Upper lobe of left lung (tissue), 6 donors: ENCODE measurements at regions not wholly inside any gene's neighbourhood (a gene's known extent, or its start where the extent isn't known, plus 50 kb on each side); places are given as distances from the start of the nearest gene placed in this dataset.

Experiments
- ATAC-seq, 2 donors: fragments of 200-7000 bp; cut with Tn5 transposase; one replicate each; pipeline ENCODE4 v1.9.1; 2022; ENCODE audit warnings: mild to moderate bottlenecking in 2 of 2, moderate library complexity in 2 of 2; ENCODE audit not compliant: low FRiP score in 2 of 2
- DNase-seq, 2 donors: peaks; one replicate each; pipeline ENCODE4 v3.0.0-alpha.2; 2019 to 2020
- H3K27ac ChIP-seq, 4 donors: fragments of 200-600 bp; sonication (generic); one replicate each; pipeline ENCODE4 v1.5.1; 2016 to 2019
- H3K27me3 ChIP-seq, 4 donors: fragments of 200-600 bp; sonication (generic); one replicate each; pipeline ENCODE4 v1.5.1; 2017 to 2019
- H3K36me3 ChIP-seq, 4 donors: fragments of 200-600 bp; sonication (generic); one replicate each; pipeline ENCODE4 v1.5.1; 2016 to 2019
- H3K4me1 ChIP-seq, 4 donors: fragments of 200-600 bp; sonication (generic); one replicate each; pipeline ENCODE4 v1.5.1; 2018 to 2019
- H3K4me3 ChIP-seq, 4 donors: fragments of 200-600 bp; sonication (generic); one replicate each; pipeline ENCODE4 v1.5.1; 2017 to 2019; ENCODE audit warnings: mild to moderate bottlenecking in 2 of 4, moderate library complexity in 1 of 4
- H3K9me3 ChIP-seq, 4 donors: fragments of 200-600 bp; sonication (generic); one replicate each; pipeline ENCODE4 v1.5.1; 2018 to 2019
- EP300 ChIP-seq, 4 donors: sonication (generic); formaldehyde crosslinking; IDR thresholded peaks; one replicate each; pipeline ENCODE4 v1.5.1; 2017; ENCODE audit warnings: antibody characterized with exemption in 4 of 4, control low read depth in 2 of 4
- POLR2A ChIP-seq, 4 donors: fragments of 450-650 bp; IDR thresholded peaks; one replicate each; pipeline ENCODE4 v1.5.1; 2016 to 2017; ENCODE audit warnings: antibody characterized with exemption in 4 of 4, mild to moderate bottlenecking in 2 of 4
- POLR2AphosphoS5 ChIP-seq, 2 donors: sonication (generic); formaldehyde crosslinking; IDR thresholded peaks; one replicate each; pipeline ENCODE4 v1.5.1; 2017; ENCODE audit warnings: antibody characterized with exemption in 2 of 2
- WGBS, 2 donors: methylation state at CpG; one replicate each; pipeline ENCODE4 v1.1.5; 2017 to 2018; 5-methylcytosine and 5-hydroxymethylcytosine counted together
- TF ChIP-seq, protein P1 (sequence below), 6 experiments: fragments of 450-650 bp in 4 of 6; fragments of 200-600 bp in 2 of 6; sonication (generic) in 2 of 6; IDR thresholded peaks; one replicate each; pipeline ENCODE4 v1.5.1; 2016 to 2019; ENCODE audit warnings: antibody characterized with exemption in 6 of 6
- donor health status: DM: no; HTN: no; CAD: no; lungs with moderate emphysema.
- donor health status: DM: no; HTN: yes; CAD: no; lungs with severe emphysema.

DNA sequence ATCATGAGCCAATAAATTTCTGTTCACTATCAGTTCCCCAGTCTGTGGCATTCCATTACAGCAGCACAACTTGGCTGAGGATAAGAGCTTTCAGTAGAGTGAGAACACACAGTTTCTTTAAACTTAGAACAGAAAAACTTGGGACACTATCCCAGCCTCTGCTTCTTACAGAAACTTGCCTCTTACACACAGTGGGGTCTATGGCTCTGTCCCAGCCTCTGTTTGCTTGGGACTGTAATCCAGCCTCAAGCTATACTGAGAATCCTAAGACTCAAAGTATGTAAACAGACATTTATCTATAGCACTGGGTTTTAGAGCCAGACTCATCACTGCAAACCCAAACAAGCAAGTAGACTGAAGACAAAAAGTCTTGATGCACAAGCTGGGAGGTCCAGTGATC is 355.8 kb upstream of the VSTM2A start:
- Histone ChIP-seq H3K27me3 (no peaks in the 10 kb centered on the region), H3K4me1 (no peaks in the 10 kb centered on the region), H3K27ac (no peak overlapping the region), H3K36me3 (no peaks in the 10 kb centered on the region), H3K4me3 (no peak overlapping the region), H3K9me3 (no peaks in the 10 kb centered on the region)
- DNase-seq (no peak), ATAC-seq (no peak)
- TF ChIP-seq, protein P1, sequence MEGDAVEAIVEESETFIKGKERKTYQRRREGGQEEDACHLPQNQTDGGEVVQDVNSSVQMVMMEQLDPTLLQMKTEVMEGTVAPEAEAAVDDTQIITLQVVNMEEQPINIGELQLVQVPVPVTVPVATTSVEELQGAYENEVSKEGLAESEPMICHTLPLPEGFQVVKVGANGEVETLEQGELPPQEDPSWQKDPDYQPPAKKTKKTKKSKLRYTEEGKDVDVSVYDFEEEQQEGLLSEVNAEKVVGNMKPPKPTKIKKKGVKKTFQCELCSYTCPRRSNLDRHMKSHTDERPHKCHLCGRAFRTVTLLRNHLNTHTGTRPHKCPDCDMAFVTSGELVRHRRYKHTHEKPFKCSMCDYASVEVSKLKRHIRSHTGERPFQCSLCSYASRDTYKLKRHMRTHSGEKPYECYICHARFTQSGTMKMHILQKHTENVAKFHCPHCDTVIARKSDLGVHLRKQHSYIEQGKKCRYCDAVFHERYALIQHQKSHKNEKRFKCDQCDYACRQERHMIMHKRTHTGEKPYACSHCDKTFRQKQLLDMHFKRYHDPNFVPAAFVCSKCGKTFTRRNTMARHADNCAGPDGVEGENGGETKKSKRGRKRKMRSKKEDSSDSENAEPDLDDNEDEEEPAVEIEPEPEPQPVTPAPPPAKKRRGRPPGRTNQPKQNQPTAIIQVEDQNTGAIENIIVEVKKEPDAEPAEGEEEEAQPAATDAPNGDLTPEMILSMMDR (IDR thresholded peaks at IDR 0.05), result no peak
- TF ChIP-seq EP300 (IDR thresholded peaks at IDR 0.05) (no peak), POLR2A (IDR thresholded peaks at IDR 0.05) (no peak), POLR2AphosphoS5 (IDR thresholded peaks at IDR 0.05) (no peak)

DNA sequence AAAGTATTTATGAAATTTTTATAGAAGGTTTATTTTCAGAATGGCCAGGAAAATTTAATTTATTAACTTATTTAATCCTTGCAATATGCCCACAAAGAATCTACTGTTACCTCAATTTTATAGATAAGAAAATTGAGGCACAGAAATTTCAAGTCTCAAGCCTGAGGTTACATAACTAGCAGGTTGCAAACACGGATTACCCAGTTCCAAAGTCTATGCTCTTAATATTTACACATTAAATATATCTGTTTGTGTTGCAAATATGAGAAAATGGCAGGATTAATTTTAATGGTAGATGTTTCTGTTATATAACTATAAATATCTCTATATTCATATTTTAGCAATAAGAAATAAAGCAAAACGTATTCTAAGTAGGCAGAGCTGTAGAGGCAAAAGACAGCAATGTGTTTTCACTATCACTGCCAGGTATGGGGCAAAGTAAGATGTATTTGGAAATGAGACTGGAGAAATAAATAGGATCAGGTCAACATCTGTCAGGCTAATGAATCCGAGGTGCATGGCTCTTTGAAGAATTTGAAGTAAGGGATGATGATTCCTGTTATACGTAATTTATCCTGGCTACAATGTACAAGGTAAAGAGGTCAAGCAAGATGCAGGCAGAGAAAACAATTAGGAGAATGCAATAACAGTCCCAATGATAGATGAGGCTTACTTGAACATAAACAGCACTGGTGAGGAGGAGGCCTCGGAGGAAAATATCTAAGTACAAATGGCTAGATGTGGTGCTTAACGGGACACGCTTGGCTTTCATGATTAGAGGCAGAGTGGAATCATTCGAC is 354.1 kb upstream of the VSTM2A start:
- 62 to 67% methylated on average over 8 of the region's 8 CpGs for WGBS, 2 donors
- H3K27ac ChIP-seq, result no peak overlapping the region
- no peaks in the 10 kb centered on the region for H3K9me3 ChIP-seq
- DNase-seq, result no peak
- H3K4me1 ChIP-seq, result no peaks in the 10 kb centered on the region
- no peak overlapping the region for H3K4me3 ChIP-seq
- H3K27me3 ChIP-seq, result no peaks in the 10 kb centered on the region
- no peak for TF ChIP-seq POLR2A (IDR thresholded peaks at IDR 0.05)
- TF ChIP-seq, protein P1 (IDR thresholded peaks at IDR 0.05), result no peak
- H3K36me3 ChIP-seq, result no peaks in the 10 kb centered on the region
- no peak for ATAC-seq

DNA sequence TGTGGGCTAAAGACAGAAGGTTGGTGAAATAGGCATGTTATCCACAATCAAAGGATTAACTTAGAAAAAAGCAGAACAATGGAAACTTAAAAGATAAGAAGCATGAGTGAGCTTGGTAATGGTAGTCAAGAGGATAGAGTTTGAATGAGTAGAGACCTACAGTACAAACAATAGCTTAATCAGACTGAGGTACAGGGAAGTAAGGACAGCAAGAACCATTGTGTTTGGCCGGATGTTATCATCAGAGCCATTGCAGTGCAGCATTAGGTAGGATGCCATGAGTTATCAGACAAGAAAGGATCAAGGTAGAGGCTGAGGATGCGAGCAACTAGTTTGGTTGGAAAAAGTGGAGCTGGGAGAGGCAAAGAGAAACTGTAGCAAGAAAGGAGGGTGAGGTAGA is 353.3 kb upstream of the VSTM2A start:
- no peak for TF ChIP-seq POLR2A (IDR thresholded peaks at IDR 0.05)
- no peak for TF ChIP-seq EP300 (IDR thresholded peaks at IDR 0.05)
- TF ChIP-seq POLR2AphosphoS5 (IDR thresholded peaks at IDR 0.05), result no peak
- TF ChIP-seq, protein P1 (IDR thresholded peaks at IDR 0.05), result no peak
- Histone ChIP-seq H3K9me3 (no peaks in the 10 kb centered on the region), H3K27me3 (no peaks in the 10 kb centered on the region), H3K36me3 (no peaks in the 10 kb centered on the region), H3K4me1 (no peaks in the 10 kb centered on the region), H3K4me3 (no peak overlapping the region), H3K27ac (no peak overlapping the region)
- ATAC-seq (no peak), DNase-seq (no peak)
- WGBS, 2 donors, result 72 to 79% methylated on average over 2 of the region's 2 CpGs

DNA sequence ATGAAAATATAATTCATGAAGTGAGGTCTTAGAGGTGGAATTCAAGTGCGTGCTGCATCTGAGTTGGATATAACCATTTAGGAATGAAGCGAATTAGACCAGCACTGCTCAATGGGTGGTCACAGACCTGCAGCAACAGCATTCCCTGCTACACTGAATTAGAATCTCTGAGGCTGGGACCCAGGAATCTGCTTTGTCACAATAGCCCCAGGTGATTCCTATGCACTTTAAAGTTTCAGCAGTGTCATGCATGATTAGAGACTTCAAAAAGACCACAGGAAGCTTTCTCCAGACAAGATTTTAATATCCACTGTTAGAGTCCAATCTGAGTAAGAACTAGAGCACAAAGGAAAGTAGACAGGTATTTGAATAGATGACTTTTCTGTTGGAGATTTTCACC is 352.8 kb upstream of the VSTM2A start:
- WGBS, 2 donors, result 64 to 71% methylated on average over 2 of the region's 2 CpGs
- ATAC-seq, result no peak

More for the DNA sequence above, 352.8 kb upstream of the VSTM2A start:
- H3K36me3 ChIP-seq, result no peaks in the 10 kb centered on the region
- H3K4me1 ChIP-seq, result no peaks in the 10 kb centered on the region
- no peaks in the 10 kb centered on the region for H3K9me3 ChIP-seq
- no peaks in the 10 kb centered on the region for H3K27me3 ChIP-seq
- H3K4me3 ChIP-seq, result no peak overlapping the region
- no peak overlapping the region for H3K27ac ChIP-seq
- DNase-seq, result no peak
- TF ChIP-seq POLR2A (IDR thresholded peaks at IDR 0.05) (no peak), POLR2AphosphoS5 (IDR thresholded peaks at IDR 0.05) (no peak)
- TF ChIP-seq, protein P1 (IDR thresholded peaks at IDR 0.05), result no peak
